DMS79 (cell line): ENCODE measurements at regions not wholly inside any gene's neighbourhood (a gene's known extent, or its start where the extent isn't known, plus 50 kb on each side); places are given as distances from the start of the nearest gene placed in this dataset.

ENCODE experiments used
- DNase-seq: peaks from one replicate; lab custom pipeline; 2025; lab: John Stamatoyannopoulos, UW

- no peak for DNase-seq
These were observed 108.4 kb downstream of the LYZL1 start for GRCh38 chr10:29397221-29397620.

- no peak for DNase-seq
These were observed 114.3 kb downstream of the LYZL1 start for GRCh38 chr10:29403208-29403607.

- DNase-seq = no peak
These were observed 118.5 kb downstream of the LYZL1 start for GRCh38 chr10:29407280-29407858.
